HL-60 (cell line): ENCODE measurements at regions not wholly inside any gene's neighbourhood (a gene's known extent, or its start where the extent isn't known, plus 50 kb on each side); places are given as distances from the start of the nearest gene placed in this dataset.

ENCODE experiments used
- DNase-seq, 2 experiments: peaks; one replicate each; pipeline ENCODE4 v3.0.0-alpha.2; 2010 to 2020; ENCODE audit warnings: low read depth in 1 of 2, low spot score in 1 of 2
- H3K27ac ChIP-seq: fragments of 250-450 bp; sonication (Bioruptor Pico); replicated peaks from 2 replicates; pipeline ENCODE4 v1.5.1; 2020; ENCODE audit warnings: mild to moderate bottlenecking, moderate library complexity
- H3K27me3 ChIP-seq: fragments of 250-450 bp; sonication (Bioruptor Pico); 2 replicates; pipeline ENCODE4 v1.5.1; 2021; ENCODE audit warnings: mild to moderate bottlenecking, moderate library complexity; ENCODE audit not compliant: insufficient read depth, poor library complexity, severe bottlenecking
- H3K4me3 ChIP-seq: replicated peaks from 2 replicates; pipeline ENCODE4 v1.5.1; 2011; ENCODE audit warnings: mild to moderate bottlenecking, control low read depth, low read length; ENCODE audit not compliant: insufficient read depth
- CTCF ChIP-seq: IDR thresholded peaks from one replicate; pipeline ENCODE4 v1.5.1; 2011; ENCODE audit warnings: low read length, control low read depth, inconsistent platforms; ENCODE audit not compliant: insufficient read depth
- GABPA ChIP-seq: IDR thresholded peaks from 2 replicates; pipeline ENCODE4 v1.6.1; 2012; ENCODE audit warnings: low read depth
- POLR2AphosphoS5 ChIP-seq: IDR thresholded peaks from 2 replicates; pipeline ENCODE4 v1.6.1; 2012; ENCODE audit warnings: low read depth
- REST ChIP-seq: IDR thresholded peaks from 2 replicates; pipeline ENCODE4 v1.6.1; 2012; ENCODE audit warnings: low read depth; ENCODE audit not compliant: insufficient replicate concordance
- SPI1 ChIP-seq: IDR thresholded peaks from 2 replicates; pipeline ENCODE4 v1.6.1; 2012; ENCODE audit warnings: low read depth, mild to moderate bottlenecking, borderline replicate concordance

- no peak for TF ChIP-seq REST
- TF ChIP-seq SPI1 = peak; percentile 12; the same call in 1 of the 2 replicates
- TF ChIP-seq GABPA = no peak
- TF ChIP-seq CTCF = no peak
- TF ChIP-seq POLR2AphosphoS5 = no peak
- Histone ChIP-seq H3K4me3 (no peak overlapping the region), H3K27ac (peak overlapping the region; percentile 10), H3K27me3 (no peaks in the 10 kb centered on the region)
- no peak for DNase-seq
These were observed 98.6 kb upstream of the NEDD9 start for GRCh38 chr6:11331111-11331510.

GRCh38 chr6:11330413-11330760, 97.9 kb upstream of the NEDD9 start:
- Histone ChIP-seq H3K4me3 (no peak overlapping the region), H3K27ac (peak overlapping the region; percentile 10), H3K27me3 (no peaks in the 10 kb centered on the region)
- TF ChIP-seq REST = no peak
- no peak for TF ChIP-seq CTCF
- TF ChIP-seq POLR2AphosphoS5 = no peak
- TF ChIP-seq SPI1 = peak; percentile 18; the same call in 1 of the 2 replicates
- no peak for TF ChIP-seq GABPA
- DNase-seq = peak in 1 of 2 experiments; percentile 75

- TF ChIP-seq REST = no peak
- TF ChIP-seq CTCF = no peak
- TF ChIP-seq POLR2AphosphoS5 = no peak
- no peak for TF ChIP-seq SPI1
- H3K27me3 ChIP-seq = no peaks in the 10 kb centered on the region
- peak overlapping the region; percentile 10 for H3K27ac ChIP-seq
- DNase-seq = no peak
- H3K4me3 ChIP-seq = no peak overlapping the region
These were observed 97.4 kb upstream of the NEDD9 start for GRCh38 chr6:11329726-11330412.
